HG02610 (cell line): ENCODE measurements at regions not wholly inside any gene's neighbourhood (a gene's known extent, or its start where the extent isn't known, plus 50 kb on each side); places are given as distances from the start of the nearest gene placed in this dataset.
"Not testable (repeated sequence)": the region's sequence is repeated elsewhere in the genome, so short reads cannot be mapped to it uniquely, and the experiment has no call there.

Experiments
- ATAC-seq: cut with Tn5 transposase; IDR thresholded peaks from one replicate; pipeline ENCODE4 v1.9.1; 2021; ENCODE audit warnings: mild to moderate bottlenecking, moderate library complexity; ENCODE audit not compliant: unreplicated experiment

DNA sequence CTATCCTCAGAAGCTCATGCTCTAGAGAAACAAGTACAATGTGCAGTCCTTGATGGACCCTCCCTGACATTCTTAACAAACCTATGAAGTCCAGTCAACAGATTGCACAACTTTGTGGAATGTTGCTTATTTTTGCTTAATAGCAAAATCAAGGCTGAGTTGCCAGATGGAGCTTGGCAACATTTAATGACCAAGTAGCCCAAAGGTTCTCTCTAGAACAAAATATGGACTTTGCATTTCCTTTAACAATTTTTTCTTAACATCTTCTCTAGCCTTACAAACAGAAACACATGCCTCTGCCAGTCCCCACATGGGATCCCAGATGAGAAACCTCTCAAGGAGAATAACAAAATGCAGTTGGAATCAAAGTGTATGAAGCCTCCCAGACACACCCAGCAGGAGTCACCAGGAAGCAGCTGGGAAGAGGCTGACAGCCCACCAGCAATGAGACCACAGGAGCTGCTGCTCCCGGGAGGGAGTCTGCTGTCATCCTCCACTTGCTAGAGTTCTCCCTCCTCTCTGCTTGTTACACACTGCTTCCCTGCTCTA, 422.5 kb upstream of the CDIN1 start:
- no peak for ATAC-seq

DNA sequence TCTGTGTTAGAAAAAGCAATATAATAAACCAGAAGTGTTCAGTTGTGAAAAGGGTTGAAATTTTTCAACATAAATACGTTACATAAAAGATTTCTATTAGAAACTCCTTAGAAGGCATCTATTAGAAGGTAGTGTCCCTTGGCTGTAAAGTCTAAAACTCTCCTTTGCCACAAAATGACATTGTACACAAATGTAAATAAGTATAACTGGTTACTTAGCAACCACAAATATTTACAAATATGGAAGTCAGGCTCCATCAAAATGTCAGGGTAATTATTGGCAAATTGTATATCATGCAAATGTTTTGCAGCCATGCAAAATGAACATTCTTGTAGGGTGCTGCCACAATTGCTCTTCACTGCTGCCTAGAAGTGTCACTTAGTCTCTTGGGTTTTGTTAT, 419.1 kb upstream of the CDIN1 start:
- no peak for ATAC-seq

DNA sequence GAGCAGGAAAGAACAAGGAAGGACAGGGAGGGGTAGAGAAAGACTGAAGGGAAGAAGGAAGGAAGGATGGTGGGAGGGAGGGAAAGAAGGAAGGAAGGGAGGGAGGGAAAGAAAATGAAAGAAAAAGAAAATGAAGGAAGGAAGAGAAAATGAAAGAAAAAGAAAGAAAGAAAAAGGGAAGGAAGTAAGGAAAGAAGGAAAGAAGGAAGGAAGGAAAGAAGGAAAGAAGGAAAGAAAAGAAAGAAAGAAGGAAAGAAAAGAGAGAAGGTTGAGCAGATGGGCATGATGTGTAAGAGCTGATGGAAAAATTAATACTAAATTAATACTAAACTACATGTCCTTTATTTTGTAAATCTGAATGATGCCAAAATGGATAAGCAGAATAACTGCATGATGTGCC, 418.3 kb upstream of the CDIN1 start:
- ATAC-seq, result no peak

DNA sequence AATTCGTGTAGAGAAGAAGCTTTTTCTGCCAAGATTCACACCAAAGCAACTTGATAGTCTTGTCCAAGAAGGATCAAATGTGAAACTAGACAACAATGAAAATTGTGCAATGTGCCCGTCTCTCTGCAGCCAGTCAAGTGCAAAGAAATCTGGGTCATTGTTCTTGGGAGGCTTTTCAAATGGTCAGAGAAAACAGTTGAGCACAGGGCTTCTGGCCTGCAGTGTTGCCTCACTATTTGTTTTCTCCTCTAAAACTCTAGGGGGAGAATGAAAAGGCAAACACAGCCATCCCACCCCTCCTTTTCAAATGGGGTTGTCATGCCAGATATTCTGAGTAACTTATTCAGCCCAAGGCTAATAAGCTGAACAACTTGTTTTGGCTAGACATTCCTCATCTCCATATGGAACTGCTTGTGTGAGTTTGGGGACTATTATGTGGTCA, 417.6 kb upstream of the CDIN1 start:
- no peak for ATAC-seq

DNA sequence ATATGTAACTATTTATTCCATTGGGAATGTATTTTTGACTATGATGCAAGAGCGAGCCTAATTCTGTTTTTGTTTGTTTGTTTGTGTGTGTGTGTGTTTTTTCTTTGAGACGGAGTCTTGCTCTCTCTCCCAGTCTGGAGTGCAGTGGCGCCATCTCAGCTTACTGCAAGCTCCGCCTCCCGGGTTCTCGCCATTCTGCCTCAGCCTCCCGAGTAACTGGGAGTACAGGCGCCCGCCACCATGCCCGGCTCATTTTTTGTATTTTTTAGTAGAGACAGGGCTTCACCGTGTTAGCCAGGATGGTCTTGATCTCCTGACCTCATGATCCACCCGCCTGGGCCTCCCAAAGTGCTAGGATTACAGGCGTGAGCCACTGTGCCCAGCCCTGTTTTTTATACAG, 415.4 kb upstream of the CDIN1 start:
- not testable (repeated sequence) for ATAC-seq

DNA sequence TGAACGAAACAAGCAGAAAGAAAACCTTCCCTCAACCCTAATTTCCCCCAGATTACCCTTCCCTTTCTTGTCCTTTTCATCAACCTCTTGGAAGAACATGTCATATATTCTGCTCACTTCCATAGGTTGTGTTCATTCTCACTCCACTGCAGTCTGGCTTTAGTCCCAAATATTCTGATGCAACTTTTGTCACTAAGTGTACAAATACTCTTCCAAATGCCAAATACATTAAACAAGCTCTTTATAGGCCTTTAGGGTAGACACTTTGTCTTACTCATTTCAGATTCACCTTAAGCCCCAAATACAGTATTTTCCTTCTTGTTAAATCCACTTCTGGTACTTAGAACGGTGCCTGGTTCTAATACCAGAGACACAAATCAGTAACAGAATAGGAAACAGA, 406.5 kb upstream of the CDIN1 start:
- no peak for ATAC-seq

DNA sequence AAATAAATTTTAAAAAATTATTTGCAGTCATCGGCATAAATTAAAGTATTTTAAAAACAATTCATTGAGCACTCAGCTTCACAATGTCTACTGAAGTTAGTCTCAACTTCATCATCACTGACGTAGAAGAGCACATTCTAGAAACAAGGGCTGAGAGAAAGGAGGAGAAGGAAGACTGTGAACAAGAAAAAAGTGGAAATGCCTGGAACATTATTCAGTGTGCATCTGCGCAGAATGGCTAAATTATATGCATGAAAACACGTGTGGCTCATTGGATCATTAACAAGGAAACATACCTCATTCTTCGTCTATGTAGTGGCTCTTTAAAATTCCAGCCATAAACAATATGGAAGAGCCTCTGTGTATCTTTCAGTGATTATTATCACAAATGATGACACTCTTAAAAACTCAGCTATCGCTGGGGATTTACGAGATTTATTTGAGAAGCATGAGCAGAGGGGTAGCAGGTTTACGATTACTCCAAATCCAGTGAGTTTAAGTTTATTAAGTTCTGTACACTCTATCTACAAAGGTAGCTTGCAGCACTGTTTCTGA, 404.2 kb upstream of the CDIN1 start:
- ATAC-seq, result no peak

DNA sequence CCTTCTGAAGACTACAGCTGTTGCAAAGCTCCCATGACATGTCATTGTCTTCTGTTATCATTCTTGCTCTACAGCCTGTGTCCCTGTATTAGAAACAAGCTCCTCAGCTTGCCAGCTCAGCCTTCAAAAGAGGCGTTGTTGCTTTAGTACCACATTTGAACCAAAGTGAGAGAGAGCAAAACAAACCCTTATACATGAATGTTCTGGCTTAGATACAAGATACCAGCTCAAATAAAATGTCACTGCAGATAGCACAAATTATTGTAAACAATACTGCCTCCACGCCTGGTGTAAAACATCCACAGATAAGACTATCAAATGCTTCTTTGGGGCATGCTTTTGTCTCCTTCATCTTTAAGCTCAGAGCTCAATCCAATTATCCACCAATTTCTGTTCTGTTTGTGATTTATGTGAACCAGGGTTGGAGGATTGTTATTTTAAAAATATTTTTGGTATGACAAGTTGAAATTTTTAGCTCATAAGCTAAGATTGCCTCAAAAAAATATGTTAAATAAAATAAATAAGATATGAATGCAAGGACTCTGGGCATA, 403.6 kb upstream of the CDIN1 start:
- ATAC-seq, result no peak

DNA sequence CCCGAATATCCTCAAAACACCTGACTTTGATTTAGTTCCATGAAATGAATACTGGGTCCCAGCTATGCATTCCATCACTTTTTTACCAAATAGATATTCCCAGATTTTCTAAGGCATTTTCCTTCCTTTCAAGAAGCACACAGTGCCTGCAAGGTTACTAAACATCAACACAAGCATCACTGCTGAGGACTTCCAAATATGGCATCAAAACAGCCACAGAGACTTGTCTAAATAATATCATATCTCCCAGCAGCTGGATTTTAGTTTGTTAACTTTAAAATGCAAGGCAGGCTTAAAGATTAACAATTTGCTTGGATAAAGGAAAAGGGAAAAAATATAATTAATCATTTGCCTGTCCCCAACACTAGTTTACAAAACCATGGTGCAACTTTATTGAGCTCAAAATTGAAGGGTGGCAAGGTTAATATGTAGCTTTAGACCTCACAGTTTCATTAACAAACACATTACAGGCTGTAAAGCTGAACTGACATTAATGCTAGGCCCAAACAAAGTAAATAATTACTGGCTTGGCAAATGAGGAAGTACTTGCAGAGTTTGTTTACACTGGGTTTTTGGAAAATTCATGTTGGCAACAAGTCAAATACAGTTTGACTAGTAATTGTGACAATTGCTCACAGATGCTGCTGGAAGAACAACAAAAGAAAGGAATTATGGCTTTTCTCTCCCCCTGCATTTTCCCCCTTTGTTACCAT, 401.7 kb upstream of the CDIN1 start:
- no peak for ATAC-seq

DNA sequence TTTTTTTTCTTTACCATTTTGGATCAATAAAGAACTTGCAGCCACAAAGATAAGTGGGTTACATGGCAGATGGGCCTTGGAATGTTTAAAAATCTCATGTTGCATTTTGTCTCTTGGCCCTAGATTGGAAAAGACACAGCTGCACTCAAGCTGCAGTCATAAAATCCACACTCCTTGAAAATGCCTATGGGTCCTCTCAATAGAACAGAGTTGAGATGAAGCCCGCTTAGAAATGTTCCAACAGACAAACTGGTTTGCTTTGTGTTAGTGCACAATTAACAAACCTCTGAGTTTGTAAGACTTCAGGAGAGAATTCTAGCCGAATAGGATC, 401.2 kb upstream of the CDIN1 start:
- ATAC-seq, result no peak

DNA sequence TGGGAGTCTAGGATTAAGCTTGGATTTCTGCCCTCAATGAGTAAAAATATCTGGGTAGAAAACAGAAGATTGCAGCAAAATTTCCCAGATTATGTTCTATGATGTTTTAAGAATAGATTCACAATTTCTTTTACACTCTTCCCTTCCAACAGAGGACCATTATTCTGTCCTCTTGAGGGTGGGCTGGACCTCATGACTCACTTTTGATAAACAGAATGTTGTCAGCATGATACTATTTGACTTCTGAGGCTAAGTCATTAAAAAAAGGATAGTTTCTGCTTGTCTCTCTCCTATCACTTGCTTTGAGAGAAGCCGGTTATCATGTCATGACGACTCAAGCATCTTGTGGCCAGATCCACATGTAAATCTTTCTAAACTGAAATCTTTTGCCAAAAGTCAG, 396.2 kb upstream of the CDIN1 start:
- ATAC-seq, result no peak

DNA sequence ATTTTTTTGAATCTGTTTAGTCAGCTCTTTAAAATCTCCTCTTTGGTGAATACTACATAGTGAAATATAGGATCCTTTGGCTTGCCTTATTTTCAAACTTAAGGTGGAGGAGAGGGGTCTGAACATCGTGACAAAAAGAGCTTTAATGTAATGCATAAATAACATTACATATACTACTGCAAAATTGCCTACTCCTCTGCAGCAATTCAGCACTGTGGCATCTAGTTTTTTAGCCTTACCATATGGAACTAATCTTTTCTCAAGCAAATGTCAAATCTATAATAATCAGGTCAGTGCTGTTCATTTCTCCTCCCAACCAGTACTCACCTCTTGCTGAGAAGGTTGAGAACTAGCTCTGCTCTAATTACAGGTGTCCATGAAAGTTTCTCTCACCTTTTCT, 394.0 kb upstream of the CDIN1 start:
- no peak for ATAC-seq

DNA sequence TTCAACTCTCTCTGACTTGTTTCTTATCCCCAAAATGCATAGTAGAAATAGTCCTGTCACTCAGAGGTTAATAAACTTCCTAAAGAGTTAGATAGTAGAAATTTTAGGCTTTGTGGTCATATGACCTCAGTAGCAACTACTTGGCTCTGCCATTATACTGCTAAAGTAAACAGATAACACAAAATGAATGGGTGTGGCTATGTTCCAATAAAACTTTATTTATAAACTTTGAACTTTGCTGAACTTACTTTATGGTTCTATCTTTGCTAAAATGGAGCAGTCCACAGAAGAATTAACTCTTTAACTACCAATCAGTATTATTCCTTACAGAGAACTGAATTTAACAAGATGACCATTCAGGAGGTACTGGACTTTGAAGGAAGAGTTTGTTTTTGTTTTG, 393.6 kb upstream of the CDIN1 start:
- ATAC-seq, result no peak

DNA sequence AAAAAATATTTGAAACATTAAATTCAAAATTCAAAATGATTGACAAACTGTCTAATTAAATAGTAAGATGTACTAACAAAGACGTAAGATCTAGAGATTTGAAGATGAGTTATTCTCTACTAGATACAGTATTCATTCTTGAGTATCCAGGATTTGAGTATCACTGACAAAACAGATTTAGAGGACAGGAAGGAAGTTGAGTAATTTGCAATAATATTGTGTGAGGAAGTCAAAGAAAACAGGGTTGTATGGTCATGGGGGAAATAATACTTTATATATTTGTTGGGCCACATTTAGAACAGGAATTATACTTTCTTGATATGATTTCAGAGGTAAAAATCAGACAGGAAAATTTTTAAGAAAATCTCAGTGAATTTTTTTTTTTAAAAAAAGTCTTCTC, 393.1 kb upstream of the CDIN1 start:
- no peak for ATAC-seq

DNA sequence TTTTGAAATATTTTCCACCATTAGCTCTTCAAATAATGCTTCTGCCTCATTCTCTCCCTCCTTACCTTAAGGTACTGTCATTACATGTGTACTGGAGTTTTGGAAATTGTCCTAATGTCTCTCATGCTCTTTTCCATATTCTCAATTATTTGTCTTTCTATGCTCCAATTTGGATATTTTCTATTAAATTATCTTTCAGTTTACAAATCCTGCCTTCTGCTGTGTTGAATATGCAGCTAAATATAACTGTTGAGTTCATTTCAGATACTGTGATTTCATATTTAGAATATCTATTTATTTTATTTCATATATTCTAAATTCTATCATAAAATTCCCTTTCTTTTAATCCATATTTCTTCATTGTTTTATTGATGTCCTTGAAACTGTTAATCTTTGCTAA, 388.0 kb upstream of the CDIN1 start:
- ATAC-seq, result no peak

DNA sequence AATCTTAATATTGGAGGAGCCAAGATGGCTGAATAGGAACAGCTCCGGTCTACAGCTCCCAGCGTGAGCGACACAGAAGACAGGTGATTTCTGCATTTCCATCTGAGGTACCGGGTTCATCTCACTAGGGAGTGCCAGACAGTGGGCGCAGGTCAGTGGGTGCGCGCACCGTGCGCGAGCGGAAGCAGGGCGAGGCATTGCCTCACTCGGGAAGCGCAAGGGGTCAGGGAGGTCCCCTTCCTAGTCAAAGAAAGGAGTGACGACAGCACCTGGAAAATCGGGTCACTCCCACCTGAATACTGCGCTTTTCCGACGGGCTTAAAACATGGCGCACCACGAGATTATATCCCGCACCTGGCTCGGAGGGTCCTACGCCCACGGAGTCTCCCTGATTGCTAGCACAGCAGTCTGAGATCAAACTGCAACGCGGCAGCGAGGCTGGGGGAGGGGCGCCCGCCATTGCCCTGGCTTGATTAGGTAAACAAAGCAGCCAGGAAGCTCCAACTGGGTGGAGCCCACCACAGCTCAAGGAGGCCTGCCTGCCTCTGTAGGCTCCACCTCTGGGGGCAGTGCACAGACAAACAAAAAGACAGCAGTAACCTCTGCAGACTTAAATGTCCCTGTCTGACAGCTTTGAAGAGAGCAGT, 383.9 kb upstream of the CDIN1 start:
- ATAC-seq, result not testable (repeated sequence)

DNA sequence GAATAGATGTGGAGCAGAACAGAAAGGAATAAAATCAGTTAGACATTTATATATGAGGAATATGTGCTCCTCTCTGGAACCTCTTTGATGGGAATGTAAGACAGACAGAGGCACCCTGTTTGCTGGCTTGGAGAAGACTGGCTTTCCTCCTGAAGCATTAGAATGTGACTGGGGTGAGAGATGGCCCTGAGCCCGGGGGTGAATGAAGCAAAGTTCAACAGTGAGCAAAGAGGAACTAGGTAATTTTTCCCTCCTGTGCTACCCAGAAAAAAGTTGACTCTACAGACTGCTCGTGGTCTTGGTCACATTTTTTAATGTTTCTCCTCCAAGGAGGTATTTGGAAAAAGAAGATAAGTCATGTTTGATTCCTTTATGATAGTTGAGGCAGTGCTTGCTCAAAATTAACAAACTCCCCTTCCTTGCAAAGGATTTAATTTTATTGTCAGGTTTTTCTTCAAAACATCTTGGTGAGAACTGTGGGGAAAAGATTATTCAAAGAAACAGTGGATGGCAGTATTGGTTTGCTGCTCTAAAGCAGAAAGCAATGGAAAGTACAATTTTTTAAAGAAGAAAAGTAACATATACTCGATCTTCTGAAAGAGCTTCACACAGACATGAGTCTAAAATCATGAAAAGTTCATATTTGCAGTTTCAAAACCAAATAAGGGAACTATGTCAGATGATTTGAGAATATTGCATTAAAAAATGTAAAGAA, 370.4 kb upstream of the CDIN1 start:
- ATAC-seq, result no peak

DNA sequence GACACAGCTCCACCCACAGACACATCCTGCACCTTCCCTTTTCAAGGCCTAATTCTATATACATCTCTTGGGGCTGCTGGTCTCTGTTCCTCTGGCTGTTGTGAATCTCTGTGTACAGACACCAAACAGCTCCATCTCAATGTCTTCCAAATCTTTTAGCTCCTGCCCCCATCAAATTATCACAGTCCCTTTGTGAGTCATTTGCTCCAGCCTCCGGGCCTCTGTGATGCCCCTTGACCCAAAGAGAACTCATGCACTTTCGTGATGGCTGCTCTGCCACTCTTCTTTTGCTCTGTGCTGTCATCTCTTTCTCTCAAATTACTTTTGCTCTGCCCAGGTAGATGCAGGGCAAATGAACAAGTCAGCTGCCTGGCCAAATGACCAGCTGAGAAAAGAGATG, 369.0 kb upstream of the CDIN1 start:
- ATAC-seq, result no peak

DNA sequence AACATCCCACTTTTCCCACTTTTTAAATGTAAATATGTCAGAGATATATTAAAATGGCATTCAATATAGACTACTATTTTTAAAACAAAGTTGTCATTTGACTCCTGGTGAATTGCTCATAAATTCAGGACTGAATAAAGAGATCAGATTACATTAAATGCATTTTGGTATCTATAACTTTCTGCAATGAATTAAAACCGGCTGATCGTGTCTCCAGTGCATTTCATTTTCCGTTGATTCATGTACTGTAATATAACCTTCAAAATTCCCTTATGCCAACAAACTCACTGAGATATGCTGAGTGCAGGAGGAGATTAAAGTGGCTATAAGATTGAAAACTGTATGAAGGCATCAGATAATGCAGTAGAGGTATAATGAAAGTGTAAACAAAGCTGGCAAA, 361.1 kb upstream of the CDIN1 start:
- no peak for ATAC-seq

DNA sequence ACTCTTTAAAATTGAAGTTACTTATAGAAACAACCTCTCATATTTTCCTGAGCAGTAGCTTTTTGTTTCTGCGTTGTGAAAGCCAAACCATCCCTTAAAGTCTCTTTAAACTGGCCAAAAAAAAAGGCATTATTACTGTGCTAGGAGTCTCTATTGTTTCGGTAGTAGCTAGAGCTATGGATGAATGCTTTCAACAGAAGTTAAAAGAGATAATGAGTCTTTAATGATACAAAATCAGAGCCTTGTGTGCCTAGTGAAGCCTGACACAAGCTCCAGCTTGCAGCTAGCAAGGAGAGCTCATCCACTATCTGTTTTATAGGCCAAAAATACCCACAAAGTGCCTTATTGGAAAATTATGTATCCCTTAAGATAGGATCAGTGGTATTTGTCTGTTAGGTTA, 360.4 kb upstream of the CDIN1 start:
- ATAC-seq, result no peak

DNA sequence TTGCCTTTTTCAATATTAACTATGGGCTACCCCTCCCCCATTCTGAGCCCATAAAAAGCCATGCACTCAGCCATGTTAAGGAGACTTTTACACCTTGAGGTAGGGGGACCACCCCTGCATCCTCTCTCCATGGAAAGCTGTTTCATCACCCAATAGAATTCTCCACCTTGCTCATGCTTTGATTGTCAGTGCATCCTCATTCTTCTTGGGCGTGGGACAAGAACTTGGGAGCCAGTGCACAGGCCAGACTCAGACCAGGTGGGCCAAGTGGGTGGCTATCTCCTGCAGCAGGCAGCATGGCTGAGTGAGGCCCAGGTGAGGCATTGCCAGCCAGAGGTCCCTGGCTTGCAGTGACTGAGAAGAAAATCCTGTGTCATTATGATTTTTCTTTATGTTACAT, 357.4 kb upstream of the CDIN1 start:
- ATAC-seq, result no peak
